ENCODE measurements at regions not wholly inside any gene's neighbourhood (a gene's known extent, or its start where the extent isn't known, plus 50 kb on each side); places are given as distances from the start of the nearest gene placed in this dataset.

- Histone ChIP-seq H4K20me1 (ENCODE audit: low read depth) (no peaks in the 10 kb centered on the region), H3K9me3 (ENCODE audit: low read depth) (no peaks in the 10 kb centered on the region), H3K27me3 (peaks cover 6% of the 10 kb centered on the region), H3K27ac (no peak overlapping the region), H3K4me3 (no peak overlapping the region), H3F3A (ENCODE audit: low read depth) (peaks cover 6% of the 10 kb centered on the region), H3K9ac (no peak overlapping the region), H3K4me2 (no peak overlapping the region), H2AFZ (replicated peaks) (no peak overlapping the region), H3K4me1 (peaks cover 7% of the 10 kb centered on the region), H3K36me3 (no peaks in the 10 kb centered on the region), H3K79me2 (ENCODE audit: low read depth) (no peaks in the 10 kb centered on the region)
- Mint-ChIP-seq H3K4me3 (no peak overlapping the region), H3K27me3 (ENCODE audit: insufficient read depth, low read depth) (peaks cover 4% of the 10 kb centered on the region), H3K27ac (no peak overlapping the region), H3K36me3 (no peaks in the 10 kb centered on the region), H3K9me3 (no peaks in the 10 kb centered on the region), H3K4me1 (peaks cover 11% of the 10 kb centered on the region)
- TF ChIP-seq CTCF (IDR thresholded peaks at IDR 0.05) = no peak
- DNase-seq (ENCODE audit: low spot score) = no peak
Measured at GRCh38 chr1:170853302-170853701, 82.0 kb upstream of the MROH9 start.

- no peak for DNase-seq (ENCODE audit: low spot score)
- H3K4me1 Mint-ChIP-seq = peaks cover 17% of the 10 kb centered on the region
- no peaks in the 10 kb centered on the region for H3K36me3 Mint-ChIP-seq
- peaks cover under 1% of the 10 kb centered on the region for H3K9me3 Mint-ChIP-seq
- H2AFZ ChIP-seq (replicated peaks) = no peak overlapping the region
- no peak overlapping the region for H3K9ac ChIP-seq
- H3K27ac Mint-ChIP-seq = no peak overlapping the region
- no peaks in the 10 kb centered on the region for H3K9me3 ChIP-seq (ENCODE audit: low read depth)
- peaks cover 7% of the 10 kb centered on the region for H3F3A ChIP-seq (ENCODE audit: low read depth)
- no peak overlapping the region for H3K4me3 Mint-ChIP-seq
- H4K20me1 ChIP-seq (ENCODE audit: low read depth) = no peaks in the 10 kb centered on the region
- peaks cover 6% of the 10 kb centered on the region for H3K27me3 ChIP-seq
- H3K4me2 ChIP-seq = no peak overlapping the region
- no peak overlapping the region for H3K27ac ChIP-seq
- H3K79me2 ChIP-seq (ENCODE audit: low read depth) = no peaks in the 10 kb centered on the region
- TF ChIP-seq EZH2 (IDR thresholded peaks at IDR 0.05) = no peak
- TF ChIP-seq EZH2phosphoT487 (IDR thresholded peaks at IDR 0.05) = no peak
- TF ChIP-seq CTCF (IDR thresholded peaks at IDR 0.05) = no peak
- peaks cover 4% of the 10 kb centered on the region for H3K27me3 Mint-ChIP-seq (ENCODE audit: insufficient read depth, low read depth)
- no peaks in the 10 kb centered on the region for H3K36me3 ChIP-seq
- peaks cover 10% of the 10 kb centered on the region for H3K4me1 ChIP-seq
- H3K4me3 ChIP-seq = no peak overlapping the region
Measured at GRCh38 chr1:170853867-170854266, 81.5 kb upstream of the MROH9 start.

GRCh38 chr1:170854677-170855076, 80.7 kb upstream of the MROH9 start:
- Mint-ChIP-seq H3K27ac (no peak overlapping the region), H3K4me3 (no peak overlapping the region)
- no peak overlapping the region for H2AFZ ChIP-seq (replicated peaks)

More at GRCh38 chr1:170854677-170855076, 80.7 kb upstream of the MROH9 start:
- Histone ChIP-seq H3K79me2 (ENCODE audit: low read depth) (no peaks in the 10 kb centered on the region), H4K20me1 (ENCODE audit: low read depth) (no peaks in the 10 kb centered on the region), H3K27me3 (peaks cover 6% of the 10 kb centered on the region), H3K9me3 (ENCODE audit: low read depth) (no peaks in the 10 kb centered on the region), H3K36me3 (no peaks in the 10 kb centered on the region), H3K4me1 (peaks cover 10% of the 10 kb centered on the region), H3K4me2 (no peak overlapping the region), H3K4me3 (no peak overlapping the region), H3K9ac (no peak overlapping the region), H3F3A (ENCODE audit: low read depth) (peaks cover 7% of the 10 kb centered on the region), H3K27ac (no peak overlapping the region)
- no peak for TF ChIP-seq CTCF (IDR thresholded peaks at IDR 0.05)
- no peak for TF ChIP-seq EZH2phosphoT487 (IDR thresholded peaks at IDR 0.05)
- TF ChIP-seq EZH2 (IDR thresholded peaks at IDR 0.05) = no peak
- Mint-ChIP-seq H3K27me3 (ENCODE audit: insufficient read depth, low read depth) (peaks cover 4% of the 10 kb centered on the region), H3K9me3 (peaks cover 2% of the 10 kb centered on the region), H3K36me3 (no peaks in the 10 kb centered on the region), H3K4me1 (peaks cover 18% of the 10 kb centered on the region)
- no peak for DNase-seq (ENCODE audit: low spot score)
